MCF 10A (cell line): ENCODE measurements at regions not wholly inside any gene's neighbourhood (a gene's known extent, or its start where the extent isn't known, plus 50 kb on each side); places are given as distances from the start of the nearest gene placed in this dataset.

Experiments used
- BruUV-seq: library from RNA; stranded (reverse); fragments of 400-500 nt; replicated peaks from 2 replicates; lab custom pipeline; 2021; lab: Mats Ljungman, UMichigan
- CTCF ChIA-PET: fragments of 300-600 bp; sonication (Branson Sonifier 250); formaldehyde crosslinking; extraction: SDS; loops from one replicate; lab custom pipeline; 2021; ENCODE audit warnings: antibody characterized with exemption, inconsistent platforms; lab: Yijun Ruan, JAX
- POLR2A ChIA-PET: fragments of 300-600, 350-650 bp; sonication (Branson Sonifier 250); formaldehyde crosslinking; extraction: SDS; loops from one replicate; lab custom pipeline; 2020; ENCODE audit warnings: antibody characterized with exemption, inconsistent platforms; lab: Yijun Ruan, JAX
- DNase-seq: peaks from one replicate; pipeline ENCODE4 v3.0.0-alpha.2; 2018; ENCODE audit not compliant: unreplicated experiment
- H3K27ac Mint-ChIP-seq: one replicate; pipeline ENCODE4 v1.8.0; 2022; ENCODE audit warnings: mild to moderate bottlenecking, low read depth, mixed read lengths; ENCODE audit not compliant: unreplicated experiment
- H3K27me3 Mint-ChIP-seq: one replicate; pipeline ENCODE4 v1.8.0; 2022; ENCODE audit warnings: mixed read lengths; ENCODE audit not compliant: insufficient read depth, unreplicated experiment
- H3K36me3 Mint-ChIP-seq: one replicate; pipeline ENCODE4 v1.8.0; 2022; ENCODE audit warnings: mild to moderate bottlenecking, moderate library complexity, mixed read lengths; ENCODE audit not compliant: insufficient read depth, unreplicated experiment
- H3K4me1 Mint-ChIP-seq: one replicate; pipeline ENCODE4 v1.8.0; 2022; ENCODE audit warnings: mixed read lengths; ENCODE audit not compliant: insufficient read depth, unreplicated experiment
- H3K4me3 Mint-ChIP-seq: one replicate; pipeline ENCODE4 v1.8.0; 2022; ENCODE audit warnings: mild to moderate bottlenecking, moderate library complexity, mixed read lengths; ENCODE audit not compliant: unreplicated experiment
- H3K9me3 Mint-ChIP-seq: one replicate; pipeline ENCODE4 v1.8.0; 2022; ENCODE audit warnings: mixed read lengths; ENCODE audit not compliant: unreplicated experiment
- CTCF ChIP-seq: fragments of 200-600 bp; IDR thresholded peaks from one replicate; pipeline ENCODE4 v1.8.0; 2022; ENCODE audit warnings: antibody characterized with exemption, mild to moderate bottlenecking; ENCODE audit not compliant: unreplicated experiment
- intact Hi-C: fragments of 100-400 bp; cut with micrococcal nuclease; formaldehyde crosslinking; loops from 2 replicates; pipeline ENCODE4 v1.14.1; 2022

- TF ChIP-seq CTCF = no peak
- Mint-ChIP-seq H3K36me3 (no peaks in the 10 kb centered on the region), H3K27ac (no peak overlapping the region), H3K9me3 (no peaks in the 10 kb centered on the region), H3K4me3 (no peak overlapping the region), H3K4me1 (no peaks in the 10 kb centered on the region), H3K27me3 (no peaks in the 10 kb centered on the region)
- BruUV-seq = no TSS peak
- intact Hi-C loops = no loop called here
- CTCF ChIA-PET = no interaction called here
- POLR2A ChIA-PET = no interaction called here
- DNase-seq = no peak
Measured at GRCh38 chrX:19204636-19205035, 82.4 kb upstream of the ADGRG2 start.

GRCh38 chrX:19212037-19212436 lies 89.8 kb upstream of the ADGRG2 start:
- Mint-ChIP-seq H3K27me3 (no peaks in the 10 kb centered on the region), H3K9me3 (no peaks in the 10 kb centered on the region), H3K27ac (no peak overlapping the region), H3K36me3 (no peaks in the 10 kb centered on the region), H3K4me3 (no peak overlapping the region), H3K4me1 (no peaks in the 10 kb centered on the region)
- intact Hi-C loops = no loop called here
- no peak for TF ChIP-seq CTCF
- CTCF ChIA-PET = interaction anchor here (0.6 kb wide), 1 partner anchor 87 kb away, joined by 3 read pairs; no protein-coding TSS in a partner anchor
- no peak for DNase-seq
- BruUV-seq = no TSS peak
- POLR2A ChIA-PET = no interaction called here

- Mint-ChIP-seq H3K9me3 (no peaks in the 10 kb centered on the region), H3K4me3 (no peak overlapping the region), H3K27ac (no peak overlapping the region), H3K36me3 (no peaks in the 10 kb centered on the region), H3K4me1 (no peaks in the 10 kb centered on the region), H3K27me3 (no peaks in the 10 kb centered on the region)
- ChIA-PET CTCF (no interaction called here), POLR2A (no interaction called here)
- no peak for DNase-seq
- intact Hi-C loops = no loop called here
- TF ChIP-seq CTCF = no peak
- BruUV-seq = no TSS peak
Measured at GRCh38 chrX:19213610-19214152, 91.4 kb upstream of the ADGRG2 start.

- Mint-ChIP-seq H3K9me3 (no peaks in the 10 kb centered on the region), H3K4me1 (no peaks in the 10 kb centered on the region), H3K27me3 (no peaks in the 10 kb centered on the region), H3K36me3 (no peaks in the 10 kb centered on the region), H3K27ac (no peak overlapping the region), H3K4me3 (no peak overlapping the region)
- BruUV-seq = no TSS peak
- TF ChIP-seq CTCF = no peak
- POLR2A ChIA-PET = no interaction called here
- intact Hi-C loops = no loop called here
- CTCF ChIA-PET = no interaction called here
- DNase-seq = no peak
Measured at GRCh38 chrX:19214311-19214710, 92.0 kb upstream of the ADGRG2 start.
